Fibroblast of lung (primary cell): ENCODE measurements at regions not wholly inside any gene's neighbourhood (a gene's known extent, or its start where the extent isn't known, plus 50 kb on each side); places are given as distances from the start of the nearest gene placed in this dataset.

ENCODE experiments used
- DNase-seq, 2 donors: peaks; one replicate each; pipeline versions ENCODE4 v3.0.0 to v3.0.0-alpha.2; 2010; ENCODE audit warnings: low read depth in 2 of 2
- H2AFZ ChIP-seq: 2 replicates; pipeline ENCODE4 v1.5.1; 2012; ENCODE audit warnings: low read length, control low read depth, inconsistent platforms
- H3K27ac ChIP-seq: 2 replicates; pipeline ENCODE4 v1.5.1; 2011; ENCODE audit warnings: low read length, control low read depth; ENCODE audit not compliant: insufficient read depth
- H3K27me3 ChIP-seq: 2 replicates; pipeline ENCODE4 v1.5.1; 2011; ENCODE audit warnings: mild to moderate bottlenecking, low read length; ENCODE audit not compliant: control insufficient read depth, insufficient read depth
- H3K36me3 ChIP-seq: 2 replicates; pipeline ENCODE4 v1.5.1; 2011; ENCODE audit warnings: low read length; ENCODE audit not compliant: control insufficient read depth, insufficient read depth
- H3K4me1 ChIP-seq: 2 replicates; pipeline ENCODE4 v1.5.1; 2011; ENCODE audit warnings: low read length; ENCODE audit not compliant: control insufficient read depth, insufficient read depth; ENCODE audit errors: extremely low read depth
- H3K4me2 ChIP-seq: 2 replicates; pipeline ENCODE4 v1.5.1; 2011; ENCODE audit warnings: low read length, control low read depth; ENCODE audit not compliant: insufficient read depth; ENCODE audit errors: extremely low read depth
- H3K4me3 ChIP-seq, 4 experiments: fragments of 200-600 bp in 1 of 4; sonication (generic) in 1 of 4; replicated peaks in 1 of 4; 2 replicates each; pipeline ENCODE4 v1.5.1; 2011 to 2016; ENCODE audit warnings: low read length in 4 of 4, low read depth in 3 of 4, mild to moderate bottlenecking in 3 of 4, control low read depth in 2 of 4, inconsistent platforms in 1 of 4, mixed read lengths in 1 of 4; ENCODE audit not compliant: insufficient read depth in 1 of 4; ENCODE audit errors: control extremely low read depth in 1 of 4
- H3K79me2 ChIP-seq: 2 replicates; pipeline ENCODE4 v1.5.1; 2012; ENCODE audit warnings: mild to moderate bottlenecking, low read length, inconsistent platforms; ENCODE audit not compliant: control insufficient read depth, insufficient read depth
- H3K9ac ChIP-seq: 2 replicates; pipeline ENCODE4 v1.5.1; 2011; ENCODE audit warnings: mild to moderate bottlenecking, low read length, control low read depth; ENCODE audit not compliant: insufficient read depth
- H3K9me3 ChIP-seq: 2 replicates; pipeline ENCODE4 v1.5.1; 2012; ENCODE audit warnings: low read depth, low read length; ENCODE audit not compliant: control insufficient read depth, insufficient read depth
- H4K20me1 ChIP-seq: 2 replicates; pipeline ENCODE4 v1.5.1; 2011; ENCODE audit warnings: low read length; ENCODE audit not compliant: control insufficient read depth, insufficient read depth; ENCODE audit errors: extremely low read depth
- CTCF ChIP-seq, 2 donors: IDR thresholded peaks in 1 of 2; conservative IDR thresholded peaks in 1 of 2; 1 replicate in 1 of 2; 2 replicates in 1 of 2; pipeline ENCODE4 v1.5.1; 2011 to 2012; ENCODE audit warnings: low read length in 2 of 2, control low read depth in 1 of 2, inconsistent platforms in 1 of 2, low read depth in 1 of 2, mild to moderate bottlenecking in 1 of 2
- EZH2 ChIP-seq: IDR thresholded peaks from 2 replicates; pipeline ENCODE4 v1.5.1; 2012; ENCODE audit warnings: low read length, control low read depth, mild to moderate bottlenecking; ENCODE audit errors: missing control alignments

- TF ChIP-seq EZH2 (no peak), CTCF (conservative IDR thresholded peaks at IDR 0.05 in 1 of 2, IDR thresholded peaks at IDR 0.05 in 1 of 2; ENCODE audit: low read depth in 1 of 2, low read length in 2 of 2) (no peak)
- no peak overlapping the region for H3K27ac ChIP-seq
- no peak for DNase-seq
- H3K27me3 ChIP-seq, result no peaks in the 10 kb centered on the region
- H3K4me1 ChIP-seq, result no peaks in the 10 kb centered on the region
- H3K4me2 ChIP-seq, result no peak overlapping the region
- no peaks in the 10 kb centered on the region for H4K20me1 ChIP-seq
- H3K36me3 ChIP-seq, result no peaks in the 10 kb centered on the region
- H2AFZ ChIP-seq, result no peak overlapping the region
- no peaks in the 10 kb centered on the region for H3K9me3 ChIP-seq
- H3K79me2 ChIP-seq, result no peaks in the 10 kb centered on the region
- H3K4me3 ChIP-seq, result no peak overlapping the region
- no peak overlapping the region for H3K9ac ChIP-seq
Measured at GRCh38 chr5:163687414-163687813, 182.0 kb downstream of the MAT2B start.

GRCh38 chr5:163692091-163692490, 186.7 kb downstream of the MAT2B start:
- no peaks in the 10 kb centered on the region for H4K20me1 ChIP-seq
- H3K27me3 ChIP-seq, result no peaks in the 10 kb centered on the region
- no peak overlapping the region for H3K9ac ChIP-seq
- H3K27ac ChIP-seq, result no peak overlapping the region
- H2AFZ ChIP-seq, result no peak overlapping the region
- no peaks in the 10 kb centered on the region for H3K9me3 ChIP-seq
- no peaks in the 10 kb centered on the region for H3K36me3 ChIP-seq
- DNase-seq, result no peak
- no peak for TF ChIP-seq CTCF (conservative IDR thresholded peaks at IDR 0.05 in 1 of 2, IDR thresholded peaks at IDR 0.05 in 1 of 2; ENCODE audit: low read depth in 1 of 2, low read length in 2 of 2)
- TF ChIP-seq EZH2, result no peak
- no peaks in the 10 kb centered on the region for H3K79me2 ChIP-seq
- no peak overlapping the region for H3K4me3 ChIP-seq
- H3K4me1 ChIP-seq, result no peaks in the 10 kb centered on the region
- no peak overlapping the region for H3K4me2 ChIP-seq

GRCh38 chr5:163695830-163696578, 190.6 kb downstream of the MAT2B start:
- no peaks in the 10 kb centered on the region for H3K4me1 ChIP-seq
- peak overlapping the region; percentile 6 for H2AFZ ChIP-seq
- H3K9ac ChIP-seq, result no peak overlapping the region
- H3K9me3 ChIP-seq, result no peaks in the 10 kb centered on the region
- H3K27ac ChIP-seq, result no peak overlapping the region
- no peak for TF ChIP-seq EZH2
- peak; percentile 83 to 86 for TF ChIP-seq CTCF (conservative IDR thresholded peaks at IDR 0.05 in 1 of 2, IDR thresholded peaks at IDR 0.05 in 1 of 2; ENCODE audit: low read depth in 1 of 2, low read length in 2 of 2)
- no peak overlapping the region for H3K4me3 ChIP-seq
- DNase-seq, result peak; percentile 83 to 91
- no peaks in the 10 kb centered on the region for H3K36me3 ChIP-seq
- no peaks in the 10 kb centered on the region for H3K27me3 ChIP-seq
- no peaks in the 10 kb centered on the region for H4K20me1 ChIP-seq
- H3K79me2 ChIP-seq, result no peaks in the 10 kb centered on the region
- H3K4me2 ChIP-seq, result no peak overlapping the region
